Astrocyte of the cerebellum (primary cell): ENCODE measurements at regions not wholly inside any gene's neighbourhood (a gene's known extent, or its start where the extent isn't known, plus 50 kb on each side); places are given as distances from the start of the nearest gene placed in this dataset.

Experiments used
- DNase-seq: peaks from one replicate; pipeline ENCODE4 v3.0.0-alpha.2; 2011; ENCODE audit warnings: low read depth
- H3K4me3 ChIP-seq: 2 replicates; pipeline ENCODE4 v1.5.1; 2011; ENCODE audit warnings: mild to moderate bottlenecking, low read depth, low read length, moderate library complexity
- in situ Hi-C: cut with HindIII; loops from 2 replicates; pipeline ENCODE4 v1.10.0; 2017; ENCODE audit warnings: low sequenced_read_pairs
- TF ChIP-seq, protein P1 (sequence below): IDR thresholded peaks from 2 replicates; pipeline ENCODE4 v1.5.1; 2012; ENCODE audit warnings: low read length, low read depth, moderate library complexity, mild to moderate bottlenecking; ENCODE audit errors: missing control alignments

DNA sequence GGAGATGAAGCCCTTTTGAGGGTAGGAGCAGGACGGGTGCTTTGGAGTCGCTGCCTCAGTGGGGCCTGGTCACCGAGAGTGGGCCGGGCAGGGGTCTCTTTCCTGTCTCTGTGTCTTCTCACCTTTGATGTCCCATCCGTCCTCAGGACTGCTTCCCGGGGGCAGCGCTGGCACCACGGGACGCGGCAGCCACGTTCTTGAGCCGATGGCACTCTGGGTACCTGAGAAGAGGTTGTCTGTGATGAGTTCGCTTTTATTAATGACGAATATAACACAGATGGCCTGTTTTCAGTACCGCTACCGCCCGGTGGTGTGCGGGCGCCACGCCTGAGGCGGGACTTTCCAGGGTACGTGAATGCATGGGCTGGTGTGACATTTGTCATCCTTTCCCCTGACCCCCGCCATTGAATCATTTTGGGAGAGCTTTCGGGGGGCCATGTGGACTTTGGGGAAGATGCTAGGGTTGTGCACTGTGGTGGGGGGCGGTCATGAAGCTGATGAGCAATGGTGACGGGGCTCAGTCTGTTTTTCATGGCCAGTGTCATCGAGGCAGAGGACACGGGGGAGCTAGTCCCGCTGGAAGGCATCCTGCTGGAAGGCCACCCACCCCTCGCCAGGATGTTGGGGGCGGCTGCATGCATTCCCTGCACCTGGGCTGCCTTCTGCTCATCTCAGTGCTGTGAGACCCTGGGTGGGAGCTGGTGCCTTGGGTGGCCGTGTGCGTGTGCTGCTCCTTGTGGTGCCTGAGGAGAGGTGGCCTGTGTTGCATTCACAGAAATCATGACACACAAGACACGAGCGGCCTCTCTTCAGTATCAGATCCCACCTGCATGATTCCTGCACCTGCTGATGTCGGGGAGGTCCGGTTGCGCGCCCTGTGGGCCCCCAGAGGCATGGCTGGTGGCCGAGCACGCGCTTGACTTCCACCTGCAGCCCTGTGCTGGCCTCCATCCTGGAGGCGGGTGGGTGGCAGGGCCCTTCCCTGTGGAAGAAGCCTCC, 162.5 kb upstream of the RTL1 start:
- H3K4me3 ChIP-seq, result no peak overlapping the region
- TF ChIP-seq, protein P1, sequence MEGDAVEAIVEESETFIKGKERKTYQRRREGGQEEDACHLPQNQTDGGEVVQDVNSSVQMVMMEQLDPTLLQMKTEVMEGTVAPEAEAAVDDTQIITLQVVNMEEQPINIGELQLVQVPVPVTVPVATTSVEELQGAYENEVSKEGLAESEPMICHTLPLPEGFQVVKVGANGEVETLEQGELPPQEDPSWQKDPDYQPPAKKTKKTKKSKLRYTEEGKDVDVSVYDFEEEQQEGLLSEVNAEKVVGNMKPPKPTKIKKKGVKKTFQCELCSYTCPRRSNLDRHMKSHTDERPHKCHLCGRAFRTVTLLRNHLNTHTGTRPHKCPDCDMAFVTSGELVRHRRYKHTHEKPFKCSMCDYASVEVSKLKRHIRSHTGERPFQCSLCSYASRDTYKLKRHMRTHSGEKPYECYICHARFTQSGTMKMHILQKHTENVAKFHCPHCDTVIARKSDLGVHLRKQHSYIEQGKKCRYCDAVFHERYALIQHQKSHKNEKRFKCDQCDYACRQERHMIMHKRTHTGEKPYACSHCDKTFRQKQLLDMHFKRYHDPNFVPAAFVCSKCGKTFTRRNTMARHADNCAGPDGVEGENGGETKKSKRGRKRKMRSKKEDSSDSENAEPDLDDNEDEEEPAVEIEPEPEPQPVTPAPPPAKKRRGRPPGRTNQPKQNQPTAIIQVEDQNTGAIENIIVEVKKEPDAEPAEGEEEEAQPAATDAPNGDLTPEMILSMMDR, result no peak
- no peak for DNase-seq
- in situ Hi-C loops, result no loop called here

DNA sequence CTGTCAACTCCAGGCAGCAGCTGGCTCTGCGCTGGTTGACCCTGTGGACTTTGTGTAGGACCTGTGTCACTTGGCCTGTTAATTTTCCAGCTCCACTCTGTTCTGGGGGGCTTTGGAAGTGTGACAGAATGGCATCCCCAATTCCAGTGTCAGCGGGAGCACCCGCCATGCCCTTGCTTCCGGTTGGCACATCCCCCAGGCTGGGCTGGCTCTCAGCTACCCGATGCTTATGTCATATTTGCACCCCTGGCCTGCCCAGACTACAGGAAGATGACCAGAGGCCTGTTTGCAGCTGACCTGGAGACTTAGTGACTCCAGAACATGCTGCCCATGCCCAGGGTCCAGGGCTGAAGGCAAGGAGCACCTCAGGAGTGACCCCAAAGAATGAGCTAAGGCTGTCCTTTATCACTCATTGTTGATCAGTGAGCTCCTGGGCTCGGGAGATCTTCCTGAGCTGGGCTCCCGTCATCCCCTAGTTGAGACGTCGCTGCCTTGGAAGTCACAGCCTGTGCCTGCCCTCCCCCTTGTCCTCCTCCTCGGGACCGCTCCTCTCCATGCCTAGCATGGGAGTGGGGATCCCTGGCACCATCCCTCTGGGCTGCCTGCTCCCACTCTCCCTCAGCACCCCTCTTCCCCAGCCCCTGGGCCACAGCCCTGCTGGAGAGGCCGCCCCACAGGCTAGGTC, 163.4 kb upstream of the RTL1 start:
- no peak overlapping the region for H3K4me3 ChIP-seq
- TF ChIP-seq, protein P1, result no peak
- no peak for DNase-seq
- in situ Hi-C loops, result no loop called here

DNA sequence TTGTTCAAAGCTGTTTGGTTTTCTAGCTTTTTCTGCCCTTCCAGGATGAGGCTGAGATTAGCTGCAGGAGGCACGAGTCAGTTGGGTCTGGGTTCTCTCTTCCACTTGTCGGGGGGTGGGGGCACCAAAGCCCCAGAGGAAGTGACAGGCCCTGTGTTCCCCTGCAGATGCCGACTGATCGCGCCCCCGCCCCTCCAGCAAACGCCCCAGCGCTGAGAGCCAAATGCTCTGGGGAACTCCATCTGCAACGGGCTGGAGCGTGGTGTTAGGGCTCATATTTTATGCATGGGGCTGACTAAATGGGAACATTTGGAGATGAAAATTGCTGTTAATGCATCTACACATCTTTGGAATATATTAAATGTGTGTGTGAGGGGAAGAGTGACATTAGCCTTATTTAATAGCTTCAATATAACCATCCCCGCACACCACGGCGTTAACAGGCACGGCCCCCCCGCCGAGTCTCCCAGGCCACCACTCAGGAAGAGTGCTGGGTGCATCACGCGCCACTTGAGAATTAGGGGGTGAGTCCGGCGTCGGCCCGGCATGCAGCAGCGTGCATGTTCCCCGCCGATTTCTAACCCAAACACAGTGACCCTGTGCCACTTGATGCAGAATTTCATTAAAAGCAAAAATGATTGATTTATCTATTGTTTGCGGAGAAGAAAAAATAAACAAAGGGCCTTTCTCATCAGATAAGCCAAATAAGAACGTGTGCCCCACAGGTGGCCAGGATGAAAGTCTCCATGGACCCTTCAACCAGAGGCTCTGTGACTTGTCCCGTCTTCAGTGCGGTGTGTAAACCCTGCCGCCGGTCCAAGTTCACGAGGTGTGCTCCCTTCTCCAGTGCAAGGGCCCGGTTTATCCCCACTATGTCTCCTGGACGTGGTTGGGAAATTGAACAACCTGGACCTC, 165.0 kb upstream of the RTL1 start:
- in situ Hi-C loops, result no loop called here
- TF ChIP-seq, protein P1, result no peak
- H3K4me3 ChIP-seq, result no peak overlapping the region
- DNase-seq, result no peak

DNA sequence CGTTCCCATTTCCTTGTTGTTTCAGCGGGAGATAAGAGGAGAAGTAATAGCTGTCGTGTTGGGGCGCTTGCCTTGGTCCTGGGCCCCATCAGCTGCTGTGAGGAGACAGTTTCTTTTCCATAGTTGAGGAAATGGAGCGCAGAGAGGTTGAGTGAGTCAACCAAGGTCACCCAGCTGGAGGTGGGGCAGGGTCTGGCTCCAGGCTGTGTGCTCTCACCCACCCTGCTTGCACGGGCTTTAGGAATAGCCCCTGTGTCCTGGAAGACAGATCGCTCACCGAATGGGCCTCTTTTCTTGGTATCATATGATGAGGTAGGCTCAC, 165.7 kb upstream of the RTL1 start:
- no peak for DNase-seq
- H3K4me3 ChIP-seq, result no peak overlapping the region
- in situ Hi-C loops, result no loop called here
- TF ChIP-seq, protein P1, result no peak

DNA sequence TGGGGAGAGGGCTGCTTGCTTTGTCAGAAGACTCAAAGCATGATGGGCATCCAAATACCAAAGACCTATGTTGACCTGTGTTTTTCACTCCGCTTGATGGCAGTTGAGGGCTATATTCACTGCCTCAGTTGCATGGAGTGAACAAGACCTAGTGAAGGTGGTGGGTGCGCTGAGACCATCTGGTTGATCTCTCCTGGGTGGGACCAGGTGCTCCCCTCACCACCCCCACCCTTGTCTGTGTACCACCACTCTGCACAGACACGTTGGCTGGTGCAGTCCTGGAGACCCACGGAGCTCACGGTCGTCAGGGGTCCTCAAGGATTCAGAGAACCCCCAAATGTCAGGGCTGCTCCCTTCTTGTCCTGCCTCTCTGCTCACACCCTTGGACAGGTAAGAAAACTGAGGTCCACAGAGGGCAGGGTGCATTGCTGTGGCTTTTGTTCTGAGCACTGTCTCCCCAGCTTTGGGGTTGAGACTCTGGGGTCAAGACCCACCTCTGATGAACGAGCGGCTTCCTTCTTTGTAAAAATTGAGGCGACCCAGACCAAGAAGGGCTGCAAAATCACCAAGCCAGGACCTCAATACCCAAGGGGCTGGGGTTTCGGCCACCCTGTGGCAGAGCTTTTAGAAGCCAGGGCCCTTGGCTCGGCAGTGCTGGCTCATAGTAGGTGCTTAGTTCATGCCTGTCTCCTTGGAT, 166.3 kb upstream of the RTL1 start:
- in situ Hi-C loops, result no loop called here
- TF ChIP-seq, protein P1, result no peak
- no peak for DNase-seq
- no peak overlapping the region for H3K4me3 ChIP-seq
